H1 (cell line): ENCODE measurements at regions not wholly inside any gene's neighbourhood (a gene's known extent, or its start where the extent isn't known, plus 50 kb on each side); places are given as distances from the start of the nearest gene placed in this dataset.

Source experiments
- CTCF ChIA-PET: fragments of 300-600 bp; sonication (Branson Sonifier 250); formaldehyde crosslinking; loops from one replicate; lab custom pipeline; 2021; ENCODE audit not compliant: partially characterized antibody; lab: Charles Lee
- POLR2A ChIA-PET: fragments of 300-600 bp; sonication (Branson Sonifier 250); formaldehyde crosslinking; loops from one replicate; lab custom pipeline; 2021; ENCODE audit warnings: inconsistent platforms; ENCODE audit not compliant: partially characterized antibody; lab: Charles Lee
- DNase-seq, 2 experiments: peaks; one replicate each; pipeline versions ENCODE4 v3.0.0 to v3.0.0-alpha.2; 2010 to 2022; ENCODE audit warnings: low spot score in 2 of 2, low read depth in 1 of 2, mixed read lengths in 1 of 2
- FAIRE-seq: peaks from 2 replicates; lab custom pipeline; 2011; peaks lifted over from hg19 to GRCh38; lab: Jason Lieb, UNC
- H2AFZ ChIP-seq: 2 replicates; pipeline ENCODE4 v1.8.1; 2012; ENCODE audit warnings: low read length, inconsistent platforms
- H2AK5ac ChIP-seq: 2 replicates; pipeline ENCODE4 v1.6.1; 2013; ENCODE audit warnings: low read depth, low read length
- H2BK120ac ChIP-seq: replicated peaks from 2 replicates; pipeline ENCODE3; 2013; ENCODE audit warnings: low read depth, low read length, inconsistent platforms
- H2BK12ac ChIP-seq: 2 replicates; pipeline ENCODE4 v1.6.1; 2013; ENCODE audit warnings: low read depth, low read length
- H2BK15ac ChIP-seq: 2 replicates; pipeline ENCODE4 v1.6.1; 2013; ENCODE audit warnings: low read length
- H2BK20ac ChIP-seq: 2 replicates; pipeline ENCODE4 v1.6.1; 2013; ENCODE audit warnings: low read length
- H2BK5ac ChIP-seq: 2 replicates; pipeline ENCODE4 v1.6.1; 2013; ENCODE audit warnings: low read depth, low read length
- H3K14ac ChIP-seq: 2 replicates; pipeline ENCODE4 v1.6.1; 2013; ENCODE audit warnings: inconsistent platforms; ENCODE audit not compliant: insufficient read length
- H3K18ac ChIP-seq: 2 replicates; pipeline ENCODE4 v1.6.1; 2013; ENCODE audit warnings: low read length; ENCODE audit errors: extremely low read depth
- H3K23ac ChIP-seq: 2 replicates; pipeline ENCODE4 v1.6.1; 2013; ENCODE audit warnings: inconsistent platforms; ENCODE audit not compliant: insufficient read length
- H3K23me2 ChIP-seq: 2 replicates; pipeline ENCODE4 v1.6.1; 2013; ENCODE audit warnings: low read depth, low read length
- H3K27ac ChIP-seq: 2 replicates; pipeline ENCODE4 v1.6.1; 2011; ENCODE audit warnings: low read depth, low read length, inconsistent platforms
- H3K27me3 ChIP-seq, 4 experiments: replicated peaks in 1 of 4; 1 replicate in 1 of 4; 2 replicates in 3 of 4; pipeline versions ENCODE4 v1.6.1 to v1.8.1; 2011 to 2013; ENCODE audit warnings: low read length in 3 of 4, mild to moderate bottlenecking in 3 of 4, inconsistent platforms in 2 of 4, mixed read lengths in 2 of 4, moderate library complexity in 1 of 4; ENCODE audit not compliant: control insufficient read depth in 3 of 4, insufficient read depth in 3 of 4; ENCODE audit errors: extremely low read depth in 1 of 4
- H3K36me3 ChIP-seq, 4 experiments: 2 replicates each; pipeline versions ENCODE4 v1.6.1 to v1.8.1; 2011 to 2013; ENCODE audit warnings: mild to moderate bottlenecking in 4 of 4, low read length in 3 of 4, moderate library complexity in 2 of 4, control low read depth in 1 of 4, inconsistent platforms in 1 of 4; ENCODE audit not compliant: insufficient read depth in 4 of 4, control insufficient read depth in 2 of 4
- H3K4ac ChIP-seq: replicated peaks from 2 replicates; pipeline ENCODE3; 2013; ENCODE audit warnings: low read length, low read depth, mixed read lengths, inconsistent platforms; ENCODE audit not compliant: insufficient read length
- H3K4me1 ChIP-seq, 4 experiments: replicated peaks in 1 of 4; 1 replicate in 1 of 4; 2 replicates in 3 of 4; pipeline versions ENCODE4 v1.6.1 to v1.8.1; 2011 to 2013; ENCODE audit warnings: low read length in 3 of 4, inconsistent platforms in 2 of 4, mixed read lengths in 1 of 4; ENCODE audit not compliant: insufficient read depth in 4 of 4, control insufficient read depth in 3 of 4
- H3K4me2 ChIP-seq, 2 experiments: 2 replicates each; pipeline versions ENCODE4 v1.6.1 to v1.8.1; 2011 to 2013; ENCODE audit warnings: low read depth in 2 of 2, low read length in 2 of 2, control low read depth in 1 of 2, inconsistent platforms in 1 of 2, mild to moderate bottlenecking in 1 of 2; ENCODE audit not compliant: insufficient read depth in 1 of 2
- H3K4me3 ChIP-seq, 4 experiments: fragments of 200-600, 300-600 bp in 1 of 4; sonication (generic), shearing (Covaris generic), sonication (Bioruptor Twin) in 1 of 4; 2 replicates each; pipeline versions ENCODE4 v1.5.1 to v1.8.1; 2011 to 2016; ENCODE audit warnings: low read length in 4 of 4, low read depth in 3 of 4, control low read depth in 2 of 4, inconsistent platforms in 2 of 4, mild to moderate bottlenecking in 2 of 4, mixed read lengths in 1 of 4, moderate library complexity in 1 of 4; ENCODE audit not compliant: insufficient read depth in 2 of 4; ENCODE audit errors: extremely low read depth in 1 of 4
- H3K56ac ChIP-seq: replicated peaks from 2 replicates; pipeline ENCODE3; 2013; ENCODE audit warnings: low read depth, mild to moderate bottlenecking, mixed read lengths, low read length, inconsistent platforms; ENCODE audit not compliant: insufficient read length
- H3K79me1 ChIP-seq: 2 replicates; pipeline ENCODE4 v1.6.1; 2013; ENCODE audit warnings: low read depth, low read length, control low read depth
- H3K79me2 ChIP-seq, 2 experiments: 2 replicates each; pipeline versions ENCODE4 v1.6.1 to v1.8.1; 2012 to 2013; ENCODE audit warnings: low read length in 2 of 2, mild to moderate bottlenecking in 2 of 2, inconsistent platforms in 1 of 2; ENCODE audit not compliant: insufficient read depth in 2 of 2, control insufficient read depth in 1 of 2
- H3K9ac ChIP-seq, 4 experiments: replicated peaks in 1 of 4; 1 replicate in 1 of 4; 2 replicates in 3 of 4; pipeline versions ENCODE4 v1.6.1 to v1.8.1; 2011 to 2013; ENCODE audit warnings: low read depth in 3 of 4, low read length in 3 of 4, control low read depth in 2 of 4, mild to moderate bottlenecking in 2 of 4, moderate library complexity in 2 of 4, inconsistent platforms in 1 of 4; ENCODE audit errors: extremely low read depth in 1 of 4
- H3K9me3 ChIP-seq, 2 experiments: 2 replicates each; pipeline versions ENCODE4 v1.6.1 to v1.8.1; 2012 to 2013; ENCODE audit warnings: mild to moderate bottlenecking in 2 of 2, moderate library complexity in 2 of 2, control low read depth in 1 of 2, inconsistent platforms in 1 of 2, low read depth in 1 of 2, low read length in 1 of 2, mixed read lengths in 1 of 2; ENCODE audit not compliant: insufficient read depth in 2 of 2
- H4K20me1 ChIP-seq, 2 experiments: replicated peaks in 1 of 2; 2 replicates each; pipeline versions ENCODE3 to v1.8.1; 2011 to 2013; ENCODE audit warnings: inconsistent platforms in 2 of 2, low read length in 2 of 2, mild to moderate bottlenecking in 1 of 2; ENCODE audit not compliant: insufficient read depth in 2 of 2, control insufficient read depth in 1 of 2
- H4K5ac ChIP-seq: 2 replicates; pipeline ENCODE4 v1.6.1; 2013; ENCODE audit warnings: low read length, low read depth, mixed read lengths, inconsistent platforms; ENCODE audit not compliant: insufficient read length
- H4K8ac ChIP-seq: 2 replicates; pipeline ENCODE4 v1.8.0; 2013; ENCODE audit warnings: mild to moderate bottlenecking, moderate library complexity, low read length, inconsistent platforms; ENCODE audit not compliant: insufficient read depth; ENCODE audit errors: extremely low read depth
- H4K91ac ChIP-seq: replicated peaks from 2 replicates; pipeline ENCODE3; 2013; ENCODE audit warnings: low read length, mixed read lengths, inconsistent platforms; ENCODE audit not compliant: insufficient read length
- BRCA1 ChIP-seq: IDR thresholded peaks from 2 replicates; pipeline ENCODE4 v1.6.1; 2012; ENCODE audit warnings: low read depth, low read length, improper control_type of control experiment
- E2F6 ChIP-seq: IDR thresholded peaks from 2 replicates; pipeline ENCODE4 v1.6.1; 2012; ENCODE audit warnings: inconsistent platforms
- GABPA ChIP-seq: IDR thresholded peaks from 2 replicates; pipeline ENCODE4 v1.6.1; 2011; ENCODE audit warnings: mild to moderate bottlenecking, low read length, moderate library complexity, borderline replicate concordance; ENCODE audit not compliant: insufficient read depth
- HDAC2 ChIP-seq, 2 experiments: fragments of 300-600 bp in 1 of 2; sonication (generic) in 1 of 2; IDR thresholded peaks; 2 replicates each; pipeline ENCODE4 v1.6.1; 2011 to 2012; ENCODE audit warnings: low read depth in 2 of 2, low read length in 2 of 2, mild to moderate bottlenecking in 2 of 2, moderate library complexity in 2 of 2, borderline replicate concordance in 1 of 2, inconsistent platforms in 1 of 2
- SP1 ChIP-seq: IDR thresholded peaks from 2 replicates; pipeline ENCODE4 v1.6.1; 2011; ENCODE audit warnings: low read depth, low read length
- SP4 ChIP-seq: IDR thresholded peaks from 2 replicates; pipeline ENCODE4 v1.6.1; 2012; ENCODE audit warnings: low read length, inconsistent platforms
- SRF ChIP-seq: IDR thresholded peaks from 2 replicates; pipeline ENCODE4 v1.6.1; 2011; ENCODE audit warnings: mild to moderate bottlenecking, low read depth, low read length, moderate library complexity
- TEAD4 ChIP-seq: IDR thresholded peaks from 2 replicates; pipeline ENCODE4 v1.6.1; 2012; ENCODE audit warnings: low read depth, low read length, inconsistent platforms, mixed read lengths
- WGBS, 2 experiments: shearing (Covaris generic) in 1 of 2; methylation state at CpG; one replicate each; pipeline versions ENCODE4 v1.1.6 to v1.1.7; 2013 to 2015; ENCODE audit warnings: low lambda C conversion rate in 2 of 2, mixed read lengths in 2 of 2, inconsistent platforms in 1 of 2, low coverage in 1 of 2, missing lambda C conversion rate in 1 of 2; ENCODE audit not compliant: insufficient replicate concordance in 2 of 2, insufficient coverage in 1 of 2, insufficient read length in 1 of 2; ENCODE audit errors: extremely low coverage in 1 of 2, missing lambda C conversion rate in 1 of 2; 5-methylcytosine and 5-hydroxymethylcytosine counted together

DNA sequence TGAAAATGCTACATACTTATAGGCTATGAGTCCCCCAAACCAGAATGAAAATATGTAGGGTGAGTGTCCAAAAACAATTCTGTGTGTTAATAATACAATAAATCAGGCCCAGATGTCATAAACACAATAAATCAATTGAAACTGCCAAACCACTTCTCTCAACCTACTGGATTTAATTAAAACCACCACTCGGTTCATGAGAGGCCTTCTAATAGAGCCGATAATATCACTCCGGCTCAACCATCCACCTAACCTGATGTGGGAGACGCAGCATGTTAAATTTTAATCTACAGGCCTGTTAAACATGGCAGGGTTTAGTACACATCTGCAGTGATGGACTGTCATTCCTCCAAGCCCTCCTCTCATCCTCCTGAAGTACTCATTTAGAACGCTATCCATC is 734.5 kb upstream of the ZNF608 start:
- Histone ChIP-seq H4K91ac (no peak overlapping the region), H2BK120ac (no peak overlapping the region), H3K4me3 (no peak overlapping the region), H4K20me1 (no peaks in the 10 kb centered on the region), H3K9me3 (no peaks in the 10 kb centered on the region), H2BK12ac (no peak overlapping the region), H3K79me2 (no peaks in the 10 kb centered on the region), H3K27me3 (no peaks in the 10 kb centered on the region), H3K27ac (no peak overlapping the region), H3K56ac (no peak overlapping the region), H4K8ac (no peak overlapping the region), H2AK5ac (no peak overlapping the region), H3K23me2 (no peaks in the 10 kb centered on the region), H3K36me3 (no peaks in the 10 kb centered on the region), H3K4me2 (no peak overlapping the region), H3K14ac (no peak overlapping the region), H3K9ac (no peak overlapping the region), H3K18ac (no peak overlapping the region), H2BK5ac (no peak overlapping the region), H4K5ac (no peak overlapping the region), H3K79me1 (no peaks in the 10 kb centered on the region), H3K4ac (no peak overlapping the region), H2AFZ (no peak overlapping the region), H2BK20ac (no peak overlapping the region), H2BK15ac (no peak overlapping the region), H3K23ac (no peak overlapping the region), H3K4me1 (peaks cover 0 to 8% (median 3%) of the 10 kb centered on the region in 4 experiments; a peak in 4 of 7 replicates)
- FAIRE-seq (no peak), DNase-seq (no peak)
- POLR2A ChIA-PET, result no interaction called here
- 72% methylated on average over 5 of the region's 5 CpGs; no CpG with 5 or more reads in 1 of the 2 experiments for WGBS, 2 experiments
- CTCF ChIA-PET, result no interaction called here
- TF ChIP-seq GABPA (no peak), E2F6 (no peak), BRCA1 (no peak), SRF (no peak), HDAC2 (IDR thresholded peaks at IDR 0.05; ENCODE audit: borderline replicate concordance in 1 of 2, low read depth in 2 of 2, low read length in 2 of 2) (no peak), SP4 (no peak), SP1 (no peak), TEAD4 (no peak)
- TF ChIP-seq, all 59 proteins: peak for 0
